ENCODE measurements at regions not wholly inside any gene's neighbourhood (a gene's known extent, or its start where the extent isn't known, plus 50 kb on each side); places are given as distances from the start of the nearest gene placed in this dataset.

- Mint-ChIP-seq H3K27me3 (no peaks in the 10 kb centered on the region), H3K9me3 (no peaks in the 10 kb centered on the region), H3K4me1 (ENCODE audit: low read depth) (no peaks in the 10 kb centered on the region), H3K36me3 (ENCODE audit: low read depth) (no peaks in the 10 kb centered on the region), H3K27ac (no peak overlapping the region), H3K4me3 (no peak overlapping the region)
Measured at GRCh38 chr3:68290333-68290732, 635.9 kb upstream of the SUCLG2 start.

GRCh38 chr3:68288085-68288484 lies 633.7 kb upstream of the SUCLG2 start:
- H3K36me3 Mint-ChIP-seq (ENCODE audit: low read depth), result no peaks in the 10 kb centered on the region
- H3K9me3 Mint-ChIP-seq, result no peaks in the 10 kb centered on the region
- H3K4me3 Mint-ChIP-seq, result no peak overlapping the region
- H3K27ac Mint-ChIP-seq, result no peak overlapping the region
- no peaks in the 10 kb centered on the region for H3K27me3 Mint-ChIP-seq
- H3K4me1 Mint-ChIP-seq (ENCODE audit: low read depth), result no peaks in the 10 kb centered on the region

DNA sequence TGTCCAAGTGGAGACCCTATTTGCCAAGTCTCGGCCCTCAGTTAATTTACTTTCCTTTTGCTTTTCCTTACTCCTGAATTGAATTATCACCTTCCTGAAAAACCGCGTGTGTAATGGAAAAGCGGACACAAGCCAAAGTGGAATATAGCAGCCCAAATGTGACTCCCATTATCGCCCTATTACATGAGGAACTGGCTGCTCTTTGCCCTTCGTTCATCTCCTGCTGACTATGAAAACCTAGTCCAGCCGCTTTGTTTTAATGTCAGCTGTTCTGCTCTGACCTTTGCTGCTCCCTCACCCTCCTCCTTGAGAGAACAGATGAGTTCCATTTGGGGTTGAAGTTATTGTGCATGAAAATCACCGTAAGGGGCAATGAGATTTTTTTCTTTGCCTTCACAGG lies 632.7 kb upstream of the SUCLG2 start:
- H3K27me3 Mint-ChIP-seq, result no peaks in the 10 kb centered on the region
- H3K36me3 Mint-ChIP-seq (ENCODE audit: low read depth), result no peaks in the 10 kb centered on the region
- peaks cover 4% of the 10 kb centered on the region for H3K9me3 Mint-ChIP-seq
- H3K4me1 Mint-ChIP-seq (ENCODE audit: low read depth), result no peaks in the 10 kb centered on the region
- no peak overlapping the region for H3K27ac Mint-ChIP-seq
- H3K4me3 Mint-ChIP-seq, result no peak overlapping the region

- Mint-ChIP-seq H3K36me3 (ENCODE audit: low read depth) (no peaks in the 10 kb centered on the region), H3K27ac (no peak overlapping the region), H3K27me3 (peaks cover 4% of the 10 kb centered on the region), H3K4me1 (ENCODE audit: low read depth) (no peaks in the 10 kb centered on the region), H3K9me3 (no peaks in the 10 kb centered on the region), H3K4me3 (no peak overlapping the region)
Measured at GRCh38 chr3:68274286-68274685, 619.9 kb upstream of the SUCLG2 start.

- no peak overlapping the region for H3K4me3 Mint-ChIP-seq
- H3K36me3 Mint-ChIP-seq (ENCODE audit: low read depth), result no peaks in the 10 kb centered on the region
- H3K27ac Mint-ChIP-seq, result no peak overlapping the region
- H3K4me1 Mint-ChIP-seq (ENCODE audit: low read depth), result no peaks in the 10 kb centered on the region
- no peaks in the 10 kb centered on the region for H3K9me3 Mint-ChIP-seq
- peaks cover 4% of the 10 kb centered on the region for H3K27me3 Mint-ChIP-seq
Measured at GRCh38 chr3:68271145-68271544, 616.7 kb upstream of the SUCLG2 start.

DNA sequence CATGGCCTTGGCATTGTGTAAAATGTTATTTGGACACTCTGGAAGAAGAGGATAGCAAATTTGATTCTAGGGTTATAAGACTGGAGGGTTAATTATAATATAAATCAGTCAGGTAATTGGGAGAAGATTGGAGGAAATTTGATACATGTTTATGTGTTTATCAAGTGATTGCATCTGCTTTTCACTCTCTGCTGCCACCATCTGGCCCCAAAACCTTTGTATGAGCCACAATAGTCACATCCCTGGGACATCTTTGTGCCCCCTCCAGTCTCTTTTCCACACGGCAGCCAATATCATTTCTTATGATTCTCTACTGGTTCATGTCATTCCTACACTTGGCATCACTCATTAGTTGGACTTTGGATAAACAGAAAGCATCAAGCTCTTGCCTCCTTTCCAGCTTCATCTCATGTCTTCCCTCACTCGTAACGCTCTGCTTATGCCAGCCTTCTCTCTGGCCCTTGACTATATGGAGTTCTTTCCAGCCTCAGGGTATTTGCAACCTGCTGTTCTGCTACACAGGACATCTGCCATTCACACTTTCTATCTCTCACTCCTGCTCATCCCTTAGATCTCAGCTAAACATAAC lies 602.3 kb upstream of the SUCLG2 start:
- Mint-ChIP-seq H3K4me1 (ENCODE audit: low read depth) (no peaks in the 10 kb centered on the region), H3K9me3 (peaks cover 3% of the 10 kb centered on the region), H3K4me3 (no peak overlapping the region), H3K27ac (no peak overlapping the region), H3K36me3 (ENCODE audit: low read depth) (no peaks in the 10 kb centered on the region), H3K27me3 (no peaks in the 10 kb centered on the region)

GRCh38 chr3:68249265-68249664 lies 594.9 kb upstream of the SUCLG2 start:
- Mint-ChIP-seq H3K36me3 (ENCODE audit: low read depth) (no peaks in the 10 kb centered on the region), H3K4me1 (ENCODE audit: low read depth) (peaks cover 7% of the 10 kb centered on the region), H3K9me3 (peaks cover 3% of the 10 kb centered on the region), H3K27me3 (no peaks in the 10 kb centered on the region), H3K4me3 (no peak overlapping the region), H3K27ac (no peak overlapping the region)

- Mint-ChIP-seq H3K36me3 (ENCODE audit: low read depth) (no peaks in the 10 kb centered on the region), H3K9me3 (no peaks in the 10 kb centered on the region), H3K4me3 (no peak overlapping the region), H3K4me1 (ENCODE audit: low read depth) (no peaks in the 10 kb centered on the region), H3K27ac (no peak overlapping the region), H3K27me3 (no peaks in the 10 kb centered on the region)
Measured at GRCh38 chr3:68242606-68243005, 588.2 kb upstream of the SUCLG2 start.

DNA sequence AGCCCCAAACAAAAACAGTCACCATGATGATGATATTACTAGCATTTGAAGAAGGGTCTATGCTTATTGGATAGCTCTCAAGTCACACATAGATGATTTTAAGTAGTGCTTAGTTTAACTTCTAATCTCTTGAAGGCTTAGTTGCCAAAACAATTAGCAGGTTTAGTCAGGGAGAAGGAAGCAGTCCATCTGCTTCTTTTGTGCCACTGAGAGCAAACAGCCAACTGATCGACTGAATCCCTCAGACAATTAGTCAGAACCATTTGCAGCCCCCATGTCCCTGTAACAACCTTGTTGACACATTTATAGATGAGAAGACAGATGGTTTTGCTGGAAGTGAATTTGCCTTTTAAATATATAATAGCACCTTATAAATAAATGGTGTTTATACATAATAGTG lies 585.1 kb upstream of the SUCLG2 start:
- Mint-ChIP-seq H3K4me3 (no peak overlapping the region), H3K27me3 (no peaks in the 10 kb centered on the region), H3K27ac (no peak overlapping the region), H3K36me3 (ENCODE audit: low read depth) (no peaks in the 10 kb centered on the region), H3K4me1 (ENCODE audit: low read depth) (no peaks in the 10 kb centered on the region), H3K9me3 (no peaks in the 10 kb centered on the region)

GRCh38 chr3:68234076-68234780 lies 579.8 kb upstream of the SUCLG2 start:
- Mint-ChIP-seq H3K27ac (no peak overlapping the region), H3K27me3 (no peaks in the 10 kb centered on the region), H3K4me1 (ENCODE audit: low read depth) (no peaks in the 10 kb centered on the region), H3K4me3 (no peak overlapping the region), H3K36me3 (ENCODE audit: low read depth) (no peaks in the 10 kb centered on the region), H3K9me3 (peaks cover 9% of the 10 kb centered on the region)

DNA sequence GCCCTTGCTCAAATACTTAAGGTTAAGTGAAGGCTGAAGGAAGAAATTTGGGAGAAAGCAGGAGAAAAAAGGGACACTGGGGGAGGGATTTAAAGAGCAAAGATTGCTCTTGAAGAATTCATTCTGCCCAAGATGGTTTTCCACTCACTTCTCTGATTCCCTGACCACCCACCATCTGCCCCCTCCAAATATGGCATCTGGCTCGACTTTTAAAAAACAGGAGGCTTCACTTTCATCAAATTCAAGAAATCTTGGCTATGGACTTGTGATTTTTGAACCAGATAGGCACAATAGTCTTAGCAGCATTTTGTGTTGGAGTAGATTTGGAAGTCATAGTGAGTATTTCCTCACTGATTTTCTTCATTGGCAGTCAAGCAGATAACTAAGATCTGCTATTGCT lies 574.4 kb upstream of the SUCLG2 start:
- H3K36me3 Mint-ChIP-seq (ENCODE audit: low read depth), result no peaks in the 10 kb centered on the region
- no peaks in the 10 kb centered on the region for H3K4me1 Mint-ChIP-seq (ENCODE audit: low read depth)
- H3K27ac Mint-ChIP-seq, result no peak overlapping the region
- H3K27me3 Mint-ChIP-seq, result no peaks in the 10 kb centered on the region
- H3K9me3 Mint-ChIP-seq, result peaks cover 9% of the 10 kb centered on the region
- H3K4me3 Mint-ChIP-seq, result no peak overlapping the region

DNA sequence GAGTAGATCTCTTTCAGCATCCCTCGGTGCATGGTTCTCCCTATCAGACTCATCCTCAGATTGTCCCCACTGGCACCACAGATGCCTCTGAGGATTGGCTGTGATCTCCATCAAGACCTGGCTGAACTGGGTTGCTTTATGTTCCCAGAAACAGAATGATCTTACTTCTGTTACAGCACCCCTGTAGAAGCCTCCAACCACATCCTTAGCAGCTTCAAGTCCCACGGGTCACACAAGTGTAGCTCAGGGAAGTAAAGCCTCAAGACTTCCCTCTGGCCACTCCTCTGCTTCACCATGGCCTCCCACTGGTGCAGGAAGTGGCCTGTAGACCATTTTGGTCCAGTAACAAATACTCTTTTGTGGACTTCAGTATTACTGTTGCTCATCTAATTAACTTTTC lies 566.4 kb upstream of the SUCLG2 start:
- H3K36me3 Mint-ChIP-seq (ENCODE audit: low read depth), result no peaks in the 10 kb centered on the region
- no peaks in the 10 kb centered on the region for H3K9me3 Mint-ChIP-seq
- H3K4me1 Mint-ChIP-seq (ENCODE audit: low read depth), result no peaks in the 10 kb centered on the region
- no peak overlapping the region for H3K4me3 Mint-ChIP-seq
- H3K27me3 Mint-ChIP-seq, result no peaks in the 10 kb centered on the region
- H3K27ac Mint-ChIP-seq, result no peak overlapping the region

DNA sequence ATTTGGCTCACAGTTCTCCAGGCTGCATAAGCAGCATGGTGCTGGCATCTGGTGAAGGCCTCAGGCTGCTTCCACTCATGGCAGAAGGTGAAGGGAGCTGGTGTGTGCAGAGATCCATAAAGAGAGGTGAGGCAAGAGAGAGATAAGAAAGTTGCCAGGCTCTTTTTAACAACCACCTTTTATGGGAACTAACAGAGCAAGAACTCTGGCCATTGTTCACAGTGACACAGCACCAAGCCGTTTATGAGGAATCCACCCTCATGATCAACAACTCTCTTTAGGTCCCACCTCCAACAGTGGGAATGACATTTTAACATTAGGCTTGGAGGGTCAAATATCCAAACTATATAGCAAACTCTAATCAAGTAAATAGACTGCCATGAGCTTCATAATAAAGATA lies 557.2 kb upstream of the SUCLG2 start:
- Mint-ChIP-seq H3K4me1 (ENCODE audit: low read depth) (no peaks in the 10 kb centered on the region), H3K27me3 (no peaks in the 10 kb centered on the region)

DNA sequence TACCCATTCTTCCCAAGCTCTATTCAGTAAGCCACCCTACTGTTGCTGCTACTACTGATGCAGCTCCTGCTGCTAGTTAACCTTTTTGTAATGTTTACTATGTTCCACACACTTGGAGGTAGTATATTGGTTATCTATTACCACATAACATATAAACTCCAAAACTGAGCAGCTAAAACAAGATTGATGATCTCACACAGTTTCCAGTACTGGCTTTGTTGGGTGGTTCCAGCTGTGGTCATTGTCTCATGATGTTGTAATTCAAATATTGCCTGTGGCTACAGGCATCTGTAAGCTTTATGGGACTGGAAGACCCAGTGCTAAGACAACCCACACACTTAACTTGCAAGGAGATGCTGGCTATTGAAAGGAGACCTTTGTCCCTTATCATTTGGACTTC lies 556.2 kb upstream of the SUCLG2 start:
- H3K27me3 Mint-ChIP-seq, result no peaks in the 10 kb centered on the region
- no peaks in the 10 kb centered on the region for H3K36me3 Mint-ChIP-seq (ENCODE audit: low read depth)
- no peak overlapping the region for H3K4me3 Mint-ChIP-seq
- no peaks in the 10 kb centered on the region for H3K4me1 Mint-ChIP-seq (ENCODE audit: low read depth)
- H3K27ac Mint-ChIP-seq, result no peak overlapping the region
- peaks cover 4% of the 10 kb centered on the region for H3K9me3 Mint-ChIP-seq

More for the DNA sequence above, 557.2 kb upstream of the SUCLG2 start:
- peaks cover 4% of the 10 kb centered on the region for H3K9me3 Mint-ChIP-seq
- no peak overlapping the region for H3K4me3 Mint-ChIP-seq
- H3K36me3 Mint-ChIP-seq (ENCODE audit: low read depth), result no peaks in the 10 kb centered on the region
- no peak overlapping the region for H3K27ac Mint-ChIP-seq

DNA sequence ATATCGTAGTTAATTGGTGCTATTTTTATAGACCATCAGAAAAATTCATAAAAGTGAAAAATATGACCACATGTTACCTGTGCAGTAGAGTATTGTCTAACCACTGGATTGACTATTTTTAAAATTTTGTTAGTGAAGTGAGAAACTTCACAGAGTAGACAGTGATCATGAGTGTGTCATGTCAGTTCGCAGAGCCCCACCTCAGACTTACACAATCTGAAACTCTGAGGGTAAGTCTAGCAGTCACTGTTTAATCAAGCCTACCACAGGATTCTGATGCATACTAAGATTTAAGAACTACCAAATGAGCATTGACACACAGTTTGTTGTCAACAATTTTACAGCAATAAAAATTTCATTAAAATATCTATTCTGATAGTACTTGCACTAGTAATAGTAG lies 552.9 kb upstream of the SUCLG2 start:
- no peaks in the 10 kb centered on the region for H3K36me3 Mint-ChIP-seq (ENCODE audit: low read depth)
- no peak overlapping the region for H3K27ac Mint-ChIP-seq
- peaks cover 12% of the 10 kb centered on the region for H3K9me3 Mint-ChIP-seq
- H3K4me1 Mint-ChIP-seq (ENCODE audit: low read depth), result no peaks in the 10 kb centered on the region
- no peaks in the 10 kb centered on the region for H3K27me3 Mint-ChIP-seq
- no peak overlapping the region for H3K4me3 Mint-ChIP-seq

GRCh38 chr3:68206524-68207117 lies 552.2 kb upstream of the SUCLG2 start:
- Mint-ChIP-seq H3K4me1 (ENCODE audit: low read depth) (no peaks in the 10 kb centered on the region), H3K36me3 (ENCODE audit: low read depth) (no peaks in the 10 kb centered on the region), H3K27me3 (no peaks in the 10 kb centered on the region), H3K27ac (no peak overlapping the region), H3K9me3 (peaks cover 11% of the 10 kb centered on the region), H3K4me3 (no peak overlapping the region)

Data from stimulated activated naive CD8-positive, alpha-beta T cell treated with anti-CD3 and anti-CD28 coated beads, Interleukin-15, Interleukin-2, amounts not matched to agents 100 ng/mL and 50 ng/mL, for 24 hours (primary cell).